ENCODE measurements at regions not wholly inside any gene's neighbourhood (a gene's known extent, or its start where the extent isn't known, plus 50 kb on each side); places are given as distances from the start of the nearest gene placed in this dataset.

GRCh38 chrX:6446582-6446981 lies 88.3 kb downstream of the VCX3A start:
- TF ChIP-seq CTCF (IDR thresholded peaks at IDR 0.05) (no peak), POLR2AphosphoS5 (IDR thresholded peaks at IDR 0.05; ENCODE audit: low read depth, low read length) (no peak)
